IMR-90 (cell line): ENCODE measurements at regions not wholly inside any gene's neighbourhood (a gene's known extent, or its start where the extent isn't known, plus 50 kb on each side); places are given as distances from the start of the nearest gene placed in this dataset.

ENCODE experiments used
- CTCF ChIP-seq: conservative IDR thresholded peaks from 2 replicates; pipeline ENCODE4 v1.5.1; 2012; ENCODE audit warnings: mild to moderate bottlenecking, low read depth, low read length, improper control_type of control experiment
- MXI1 ChIP-seq: IDR thresholded peaks from 2 replicates; pipeline ENCODE4 v1.6.1; 2012; ENCODE audit warnings: low read depth, mild to moderate bottlenecking, low read length, moderate library complexity, borderline replicate concordance
- POLR2A ChIP-seq: IDR thresholded peaks from 2 replicates; pipeline ENCODE4 v1.6.1; 2012; ENCODE audit warnings: mild to moderate bottlenecking, low read depth, low read length
- RAD21 ChIP-seq: IDR thresholded peaks from 2 replicates; pipeline ENCODE4 v1.6.1; 2012; ENCODE audit warnings: low read length, improper control_type of control experiment
- RFX5 ChIP-seq: IDR thresholded peaks from 2 replicates; pipeline ENCODE4 v1.8.0; 2012; ENCODE audit warnings: low read depth, mild to moderate bottlenecking, low read length, moderate library complexity
- USF2 ChIP-seq: fragments of 150-350 bp; IDR thresholded peaks from 2 replicates; pipeline ENCODE4 v1.6.1; 2017; ENCODE audit warnings: mild to moderate bottlenecking, antibody characterized with exemption, low read length, low read depth

DNA sequence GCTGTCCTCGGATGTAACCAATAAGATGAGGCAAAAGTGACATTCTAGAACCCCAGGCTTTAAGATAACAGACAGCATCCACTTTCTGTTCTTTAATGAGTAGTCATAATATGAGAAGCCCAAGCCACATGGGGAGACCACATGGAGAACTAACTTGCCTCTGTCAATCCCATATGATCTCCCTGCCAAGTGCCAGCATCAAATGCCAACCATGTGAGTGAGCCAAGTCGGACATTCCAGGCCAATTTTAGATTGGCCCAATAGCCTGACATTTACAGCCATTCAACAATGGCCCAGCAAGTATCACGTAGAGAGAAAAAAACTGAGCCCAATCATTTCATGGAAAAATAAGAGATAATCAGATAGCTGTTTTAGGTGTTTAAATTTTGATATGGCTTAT, 2048.3 kb upstream of the RAG2 start:
- TF ChIP-seq RFX5 (no peak), CTCF (no peak), POLR2A (no peak), MXI1 (no peak), USF2 (no peak), RAD21 (no peak)
